ENCODE measurements at regions not wholly inside any gene's neighbourhood (a gene's known extent, or its start where the extent isn't known, plus 50 kb on each side); places are given as distances from the start of the nearest gene placed in this dataset.

- no peak overlapping the region for H3K9ac ChIP-seq (ENCODE audit: insufficient read depth, low read length, poor library complexity, severe bottlenecking)
- no CpG with 5 or more reads among the region's 3 CpGs for WGBS (ENCODE audit: insufficient coverage)
- Mint-ChIP-seq H3K27ac (no peak overlapping the region), H3K4me1 (peaks cover 23% of the 10 kb centered on the region), H3K27me3 (ENCODE audit: low read depth in 3 of 3) (no peaks in the 10 kb centered on the region), H3K9me3 (peaks cover 0 to 5% (median 2%) of the 10 kb centered on the region in 7 donors), H3K4me3 (no peak overlapping the region), H3K36me3 (peaks cover 0 to 2% of the 10 kb centered on the region in 2 donors)
- no peak overlapping the region for H3K27ac ChIP-seq (ENCODE audit: low read depth in 1 of 2, low read length in 2 of 2)
- H3K4me1 ChIP-seq (ENCODE audit: control insufficient read depth in 1 of 2, insufficient read depth in 2 of 2, low read length in 2 of 2) = peaks cover 10 to 15% of the 10 kb centered on the region in 2 donors
- no peaks in the 10 kb centered on the region for H4K20me1 ChIP-seq (ENCODE audit: insufficient read depth, low read length)
- no peak for TF ChIP-seq CTCF (IDR thresholded peaks at IDR 0.05)
- no peaks in the 10 kb centered on the region for H3K9me3 ChIP-seq (replicated peaks in 1 of 2; ENCODE audit: control insufficient read depth in 1 of 2, insufficient read depth in 1 of 2, low read length in 2 of 2)
- no peak overlapping the region for H2AFZ ChIP-seq (ENCODE audit: insufficient read depth, low read depth, low read length, poor library complexity, severe bottlenecking)
- DNase-seq = no peak
- no peak overlapping the region for H3K4me3 ChIP-seq (replicated peaks in 1 of 3; ENCODE audit: low read depth in 2 of 3, low read length in 3 of 3)
- H3K79me2 ChIP-seq (ENCODE audit: insufficient read depth, low read length) = no peaks in the 10 kb centered on the region
- H3K36me3 ChIP-seq (replicated peaks in 1 of 2; ENCODE audit: control insufficient read depth in 1 of 2, insufficient read depth in 2 of 2, low read length in 2 of 2) = no peaks in the 10 kb centered on the region
- intact Hi-C loops (cut with micrococcal nuclease) = no loop called here
- no peak overlapping the region for H3K4me2 ChIP-seq (replicated peaks; ENCODE audit: extremely low read depth, low read length, poor library complexity, severe bottlenecking)
- no peaks in the 10 kb centered on the region for H3K27me3 ChIP-seq (ENCODE audit: control insufficient read depth in 2 of 2, insufficient read depth in 2 of 2, low read length in 2 of 2)
Measured at GRCh38 chr1:73517603-73518191, 680.3 kb downstream of the LRRIQ3 start.

- peak; percentile 35 to 62 (median 43) for DNase-seq
- Mint-ChIP-seq H3K36me3 (peaks cover 0 to 2% of the 10 kb centered on the region in 2 donors), H3K4me1 (peaks cover 20% of the 10 kb centered on the region), H3K27ac (peak overlapping the region in 1 of 7 donors; percentile 25), H3K9me3 (peaks cover 0 to 5% (median 2%) of the 10 kb centered on the region in 7 donors), H3K4me3 (no peak overlapping the region), H3K27me3 (ENCODE audit: low read depth in 3 of 3) (no peaks in the 10 kb centered on the region)
- Histone ChIP-seq H3K9me3 (replicated peaks in 1 of 2; ENCODE audit: control insufficient read depth in 1 of 2, insufficient read depth in 1 of 2, low read length in 2 of 2) (no peaks in the 10 kb centered on the region), H3K27me3 (ENCODE audit: control insufficient read depth in 2 of 2, insufficient read depth in 2 of 2, low read length in 2 of 2) (no peaks in the 10 kb centered on the region), H3K4me1 (ENCODE audit: control insufficient read depth in 1 of 2, insufficient read depth in 2 of 2, low read length in 2 of 2) (peaks cover 6 to 15% of the 10 kb centered on the region in 2 donors), H3K4me2 (replicated peaks; ENCODE audit: extremely low read depth, low read length, poor library complexity, severe bottlenecking) (peak overlapping the region; percentile 40), H3K79me2 (ENCODE audit: insufficient read depth, low read length) (no peaks in the 10 kb centered on the region), H3K9ac (ENCODE audit: insufficient read depth, low read length, poor library complexity, severe bottlenecking) (no peak overlapping the region), H3K36me3 (replicated peaks in 1 of 2; ENCODE audit: control insufficient read depth in 1 of 2, insufficient read depth in 2 of 2, low read length in 2 of 2) (no peaks in the 10 kb centered on the region), H2AFZ (ENCODE audit: insufficient read depth, low read depth, low read length, poor library complexity, severe bottlenecking) (no peak overlapping the region), H3K4me3 (replicated peaks in 1 of 3; ENCODE audit: low read depth in 2 of 3, low read length in 3 of 3) (peak overlapping the region in 1 of 3 experiments; percentile 32), H4K20me1 (ENCODE audit: insufficient read depth, low read length) (no peaks in the 10 kb centered on the region), H3K27ac (ENCODE audit: low read depth in 1 of 2, low read length in 2 of 2) (peak overlapping the region in 1 of 2 donors; percentile 67)
- WGBS (ENCODE audit: insufficient coverage) = no CpG with 5 or more reads among the region's 1 CpG
- TF ChIP-seq CTCF (IDR thresholded peaks at IDR 0.05) = no peak
- intact Hi-C loops (cut with micrococcal nuclease) = no loop called here
Measured at GRCh38 chr1:73516451-73516850, 681.5 kb downstream of the LRRIQ3 start.
